ENCODE measurements at regions not wholly inside any gene's neighbourhood (a gene's known extent, or its start where the extent isn't known, plus 50 kb on each side); places are given as distances from the start of the nearest gene placed in this dataset.

- H3K4me1 ChIP-seq (ENCODE audit: control insufficient read depth in 3 of 3, insufficient read depth in 3 of 3, low read length in 3 of 3), result no peaks in the 10 kb centered on the region
- H3K36me3 ChIP-seq (ENCODE audit: control insufficient read depth in 3 of 3, insufficient read depth in 3 of 3, low read length in 3 of 3), result no peaks in the 10 kb centered on the region
- no peaks in the 10 kb centered on the region for H3K27me3 ChIP-seq (ENCODE audit: control insufficient read depth in 3 of 3, insufficient read depth in 3 of 3, low read length in 3 of 3)
- no peak overlapping the region for H3K4me3 ChIP-seq (ENCODE audit: low read length in 3 of 3)
- no peak overlapping the region for H3K9ac ChIP-seq (ENCODE audit: low read depth in 1 of 3, low read length in 3 of 3)
- H3K27ac ChIP-seq (ENCODE audit: low read depth, low read length), result no peak overlapping the region
- peaks cover 0 to 1% (median 0%) of the 10 kb centered on the region in 3 donors for H3K9me3 ChIP-seq (ENCODE audit: control insufficient read depth in 3 of 3, low read length in 3 of 3)
Measured at GRCh38 chr11:97460091-97460490, 1070.3 kb downstream of the JRKL start.

GRCh38 chr11:97461044-97461880 is 1071.4 kb downstream of the JRKL start:
- Histone ChIP-seq H3K27me3 (ENCODE audit: control insufficient read depth in 3 of 3, insufficient read depth in 3 of 3, low read length in 3 of 3) (no peaks in the 10 kb centered on the region), H3K4me3 (ENCODE audit: low read length in 3 of 3) (no peak overlapping the region), H3K9me3 (ENCODE audit: control insufficient read depth in 3 of 3, low read length in 3 of 3) (peaks cover 0 to 4% (median 0%) of the 10 kb centered on the region in 3 donors), H3K9ac (ENCODE audit: low read depth in 1 of 3, low read length in 3 of 3) (no peak overlapping the region), H3K36me3 (ENCODE audit: control insufficient read depth in 3 of 3, insufficient read depth in 3 of 3, low read length in 3 of 3) (no peaks in the 10 kb centered on the region), H3K4me1 (ENCODE audit: control insufficient read depth in 3 of 3, insufficient read depth in 3 of 3, low read length in 3 of 3) (no peaks in the 10 kb centered on the region), H3K27ac (ENCODE audit: low read depth, low read length) (no peak overlapping the region)

- Histone ChIP-seq H3K4me1 (ENCODE audit: control insufficient read depth in 3 of 3, insufficient read depth in 3 of 3, low read length in 3 of 3) (no peaks in the 10 kb centered on the region), H3K9ac (ENCODE audit: low read depth in 1 of 3, low read length in 3 of 3) (no peak overlapping the region), H3K27ac (ENCODE audit: low read depth, low read length) (no peak overlapping the region), H3K4me3 (ENCODE audit: low read length in 3 of 3) (no peak overlapping the region), H3K27me3 (ENCODE audit: control insufficient read depth in 3 of 3, insufficient read depth in 3 of 3, low read length in 3 of 3) (no peaks in the 10 kb centered on the region), H3K36me3 (ENCODE audit: control insufficient read depth in 3 of 3, insufficient read depth in 3 of 3, low read length in 3 of 3) (no peaks in the 10 kb centered on the region), H3K9me3 (ENCODE audit: control insufficient read depth in 3 of 3, low read length in 3 of 3) (peaks cover 0 to 4% (median 0%) of the 10 kb centered on the region in 3 donors)
Measured at GRCh38 chr11:97461934-97462333, 1072.1 kb downstream of the JRKL start.

GRCh38 chr11:97463891-97464290 is 1074.1 kb downstream of the JRKL start:
- H3K9ac ChIP-seq (ENCODE audit: low read depth in 1 of 3, low read length in 3 of 3), result no peak overlapping the region
- H3K27ac ChIP-seq (ENCODE audit: low read depth, low read length), result no peak overlapping the region
- H3K4me3 ChIP-seq (ENCODE audit: low read length in 3 of 3), result no peak overlapping the region

GRCh38 chr11:97471480-97471879 is 1081.7 kb downstream of the JRKL start:
- H3K27me3 ChIP-seq (ENCODE audit: control insufficient read depth in 3 of 3, insufficient read depth in 3 of 3, low read length in 3 of 3), result no peaks in the 10 kb centered on the region
- H3K36me3 ChIP-seq (ENCODE audit: control insufficient read depth in 3 of 3, insufficient read depth in 3 of 3, low read length in 3 of 3), result no peaks in the 10 kb centered on the region
- no peak overlapping the region for H3K27ac ChIP-seq (ENCODE audit: low read depth, low read length)
- H3K4me3 ChIP-seq (ENCODE audit: low read length in 3 of 3), result no peak overlapping the region
- peaks cover 9 to 14% (median 11%) of the 10 kb centered on the region in 3 donors for H3K9me3 ChIP-seq (ENCODE audit: control insufficient read depth in 3 of 3, low read length in 3 of 3)
- H3K4me1 ChIP-seq (ENCODE audit: control insufficient read depth in 3 of 3, insufficient read depth in 3 of 3, low read length in 3 of 3), result no peaks in the 10 kb centered on the region
- H3K9ac ChIP-seq (ENCODE audit: low read depth in 1 of 3, low read length in 3 of 3), result no peak overlapping the region

More at GRCh38 chr11:97463891-97464290, 1074.1 kb downstream of the JRKL start:
- H3K27me3 ChIP-seq (ENCODE audit: control insufficient read depth in 3 of 3, insufficient read depth in 3 of 3, low read length in 3 of 3), result no peaks in the 10 kb centered on the region
- no peaks in the 10 kb centered on the region for H3K4me1 ChIP-seq (ENCODE audit: control insufficient read depth in 3 of 3, insufficient read depth in 3 of 3, low read length in 3 of 3)
- peaks cover 0 to 4% (median 0%) of the 10 kb centered on the region in 3 donors for H3K9me3 ChIP-seq (ENCODE audit: control insufficient read depth in 3 of 3, low read length in 3 of 3)
- H3K36me3 ChIP-seq (ENCODE audit: control insufficient read depth in 3 of 3, insufficient read depth in 3 of 3, low read length in 3 of 3), result no peaks in the 10 kb centered on the region

- no peaks in the 10 kb centered on the region for H3K27me3 ChIP-seq (ENCODE audit: control insufficient read depth in 3 of 3, insufficient read depth in 3 of 3, low read length in 3 of 3)
- H3K9ac ChIP-seq (ENCODE audit: low read depth in 1 of 3, low read length in 3 of 3), result no peak overlapping the region
- H3K9me3 ChIP-seq (ENCODE audit: control insufficient read depth in 3 of 3, low read length in 3 of 3), result no peaks in the 10 kb centered on the region
- no peak overlapping the region for H3K27ac ChIP-seq (ENCODE audit: low read depth, low read length)
- no peaks in the 10 kb centered on the region for H3K36me3 ChIP-seq (ENCODE audit: control insufficient read depth in 3 of 3, insufficient read depth in 3 of 3, low read length in 3 of 3)
- H3K4me1 ChIP-seq (ENCODE audit: control insufficient read depth in 3 of 3, insufficient read depth in 3 of 3, low read length in 3 of 3), result no peaks in the 10 kb centered on the region
- H3K4me3 ChIP-seq (ENCODE audit: low read length in 3 of 3), result no peak overlapping the region
Measured at GRCh38 chr11:97487387-97487786, 1097.6 kb downstream of the JRKL start.

GRCh38 chr11:97498891-97499290 is 1109.1 kb downstream of the JRKL start:
- Histone ChIP-seq H3K27me3 (ENCODE audit: control insufficient read depth in 3 of 3, insufficient read depth in 3 of 3, low read length in 3 of 3) (no peaks in the 10 kb centered on the region), H3K4me3 (ENCODE audit: low read length in 3 of 3) (no peak overlapping the region), H3K4me1 (ENCODE audit: control insufficient read depth in 3 of 3, insufficient read depth in 3 of 3, low read length in 3 of 3) (no peaks in the 10 kb centered on the region), H3K9ac (ENCODE audit: low read depth in 1 of 3, low read length in 3 of 3) (no peak overlapping the region), H3K36me3 (ENCODE audit: control insufficient read depth in 3 of 3, insufficient read depth in 3 of 3, low read length in 3 of 3) (no peaks in the 10 kb centered on the region), H3K27ac (ENCODE audit: low read depth, low read length) (no peak overlapping the region), H3K9me3 (ENCODE audit: control insufficient read depth in 3 of 3, low read length in 3 of 3) (no peaks in the 10 kb centered on the region)

GRCh38 chr11:97502201-97502600 is 1112.4 kb downstream of the JRKL start:
- no peaks in the 10 kb centered on the region for H3K27me3 ChIP-seq (ENCODE audit: control insufficient read depth in 3 of 3, insufficient read depth in 3 of 3, low read length in 3 of 3)
- H3K4me1 ChIP-seq (ENCODE audit: control insufficient read depth in 3 of 3, insufficient read depth in 3 of 3, low read length in 3 of 3), result no peaks in the 10 kb centered on the region
- no peak overlapping the region for H3K9ac ChIP-seq (ENCODE audit: low read depth in 1 of 3, low read length in 3 of 3)
- H3K4me3 ChIP-seq (ENCODE audit: low read length in 3 of 3), result no peak overlapping the region
- H3K27ac ChIP-seq (ENCODE audit: low read depth, low read length), result no peak overlapping the region
- H3K9me3 ChIP-seq (ENCODE audit: control insufficient read depth in 3 of 3, low read length in 3 of 3), result no peaks in the 10 kb centered on the region
- no peaks in the 10 kb centered on the region for H3K36me3 ChIP-seq (ENCODE audit: control insufficient read depth in 3 of 3, insufficient read depth in 3 of 3, low read length in 3 of 3)

GRCh38 chr11:97506076-97506759 is 1116.4 kb downstream of the JRKL start:
- Histone ChIP-seq H3K36me3 (ENCODE audit: control insufficient read depth in 3 of 3, insufficient read depth in 3 of 3, low read length in 3 of 3) (no peaks in the 10 kb centered on the region), H3K9ac (ENCODE audit: low read depth in 1 of 3, low read length in 3 of 3) (no peak overlapping the region), H3K27ac (ENCODE audit: low read depth, low read length) (no peak overlapping the region), H3K4me3 (ENCODE audit: low read length in 3 of 3) (no peak overlapping the region), H3K27me3 (ENCODE audit: control insufficient read depth in 3 of 3, insufficient read depth in 3 of 3, low read length in 3 of 3) (no peaks in the 10 kb centered on the region), H3K4me1 (ENCODE audit: control insufficient read depth in 3 of 3, insufficient read depth in 3 of 3, low read length in 3 of 3) (no peaks in the 10 kb centered on the region), H3K9me3 (ENCODE audit: control insufficient read depth in 3 of 3, low read length in 3 of 3) (no peaks in the 10 kb centered on the region)

GRCh38 chr11:97514446-97514845 is 1124.6 kb downstream of the JRKL start:
- H3K9ac ChIP-seq (ENCODE audit: low read depth in 1 of 3, low read length in 3 of 3), result no peak overlapping the region
- no peaks in the 10 kb centered on the region for H3K9me3 ChIP-seq (ENCODE audit: control insufficient read depth in 3 of 3, low read length in 3 of 3)
- no peak overlapping the region for H3K4me3 ChIP-seq (ENCODE audit: low read length in 3 of 3)
- H3K36me3 ChIP-seq (ENCODE audit: control insufficient read depth in 3 of 3, insufficient read depth in 3 of 3, low read length in 3 of 3), result no peaks in the 10 kb centered on the region
- H3K27me3 ChIP-seq (ENCODE audit: control insufficient read depth in 3 of 3, insufficient read depth in 3 of 3, low read length in 3 of 3), result no peaks in the 10 kb centered on the region
- H3K4me1 ChIP-seq (ENCODE audit: control insufficient read depth in 3 of 3, insufficient read depth in 3 of 3, low read length in 3 of 3), result no peaks in the 10 kb centered on the region
- no peak overlapping the region for H3K27ac ChIP-seq (ENCODE audit: low read depth, low read length)

All from skeletal muscle tissue (tissue), 3 donors.